IMR-90 (cell line): ENCODE measurements at regions not wholly inside any gene's neighbourhood (a gene's known extent, or its start where the extent isn't known, plus 50 kb on each side); places are given as distances from the start of the nearest gene placed in this dataset.

Source experiments
- ATAC-seq: fragments of 200-7000 bp; cut with Tn5 transposase; 2 replicates; pipeline ENCODE4 v1.9.1; 2020; ENCODE audit warnings: low read depth, mild to moderate bottlenecking, moderate library complexity
- BruUV-seq: library from RNA; stranded (reverse); fragments of 400-500 nt; replicated peaks from 2 replicates; lab custom pipeline; 2021; lab: Mats Ljungman, UMichigan
- CTCF ChIA-PET: fragments of 300-600 bp; formaldehyde crosslinking; extraction: SDS; loops from one replicate; lab custom pipeline; 2021; ENCODE audit warnings: antibody characterized with exemption; lab: Yijun Ruan, JAX
- POLR2A ChIA-PET: fragments of 300-600 bp; sonication (Branson Sonifier 250); formaldehyde crosslinking; loops from one replicate; lab custom pipeline; 2022; ENCODE audit warnings: antibody characterized with exemption; ENCODE audit not compliant: unreplicated experiment; lab: Charles Lee
- DNase-seq: peaks from one replicate; pipeline ENCODE4 v3.0.0; 2013
- H2AFZ ChIP-seq: replicated peaks from 2 replicates; pipeline ENCODE3; 2013; ENCODE audit warnings: low read length, mild to moderate bottlenecking; ENCODE audit not compliant: poor library complexity
- H2AK5ac ChIP-seq: 2 replicates; pipeline ENCODE4 v1.6.1; 2013; ENCODE audit warnings: low read depth, low read length, inconsistent platforms
- H2AK9ac ChIP-seq: replicated peaks from 2 replicates; pipeline ENCODE3; 2013; ENCODE audit warnings: mild to moderate bottlenecking, low read depth, low read length, moderate library complexity; ENCODE audit not compliant: poor library complexity
- H2BK120ac ChIP-seq: 2 replicates; pipeline ENCODE4 v1.6.1; 2013; ENCODE audit warnings: low read depth, low read length, inconsistent platforms
- H2BK15ac ChIP-seq: 3 replicates; pipeline ENCODE4 v1.6.1; 2013; ENCODE audit warnings: low read depth, low read length, inconsistent platforms
- H2BK20ac ChIP-seq: 2 replicates; pipeline ENCODE4 v1.6.1; 2013; ENCODE audit warnings: low read depth, mild to moderate bottlenecking, inconsistent platforms, low read length, moderate library complexity
- H2BK5ac ChIP-seq: 2 replicates; pipeline ENCODE4 v1.6.1; 2013; ENCODE audit warnings: mild to moderate bottlenecking, low read depth, low read length, inconsistent platforms; ENCODE audit not compliant: poor library complexity, severe bottlenecking
- H3K14ac ChIP-seq: replicated peaks from 2 replicates; pipeline ENCODE4 v1.6.1; 2013; ENCODE audit warnings: low read depth, low read length, inconsistent platforms
- H3K18ac ChIP-seq: 2 replicates; pipeline ENCODE4 v1.6.1; 2013; ENCODE audit warnings: low read depth, low read length, control low read depth
- H3K23ac ChIP-seq: 2 replicates; pipeline ENCODE4 v1.6.1; 2013; ENCODE audit warnings: low read depth, low read length, inconsistent platforms
- H3K27ac ChIP-seq: 2 replicates; pipeline ENCODE4 v1.5.1; 2013; ENCODE audit warnings: mild to moderate bottlenecking, control low read depth, low read length; ENCODE audit not compliant: insufficient read depth
- H3K27me3 ChIP-seq: 2 replicates; pipeline ENCODE4 v1.6.1; 2013; ENCODE audit warnings: low read length; ENCODE audit not compliant: control insufficient read depth, insufficient read depth
- H3K36me3 ChIP-seq: 2 replicates; pipeline ENCODE4 v1.6.1; 2013; ENCODE audit warnings: low read length, mixed read lengths; ENCODE audit not compliant: control insufficient read depth, insufficient read depth
- H3K4ac ChIP-seq: 2 replicates; pipeline ENCODE4 v1.6.1; 2013; ENCODE audit warnings: low read depth, low read length, inconsistent platforms
- H3K4me1 ChIP-seq: 2 replicates; pipeline ENCODE4 v1.6.1; 2013; ENCODE audit warnings: low read length, mixed read lengths; ENCODE audit not compliant: control insufficient read depth, insufficient read depth
- H3K4me2 ChIP-seq: 2 replicates; pipeline ENCODE4 v1.6.1; 2013; ENCODE audit warnings: low read depth, mild to moderate bottlenecking, control low read depth, low read length, moderate library complexity
- H3K4me3 ChIP-seq: 2 replicates; pipeline ENCODE4 v1.5.1; 2013; ENCODE audit warnings: low read depth, mild to moderate bottlenecking, control low read depth, low read length, moderate library complexity; ENCODE audit not compliant: insufficient read depth
- H3K56ac ChIP-seq: 2 replicates; pipeline ENCODE4 v1.6.1; 2013; ENCODE audit warnings: low read length, inconsistent platforms; ENCODE audit not compliant: insufficient read depth; ENCODE audit errors: extremely low read depth
- H3K79me1 ChIP-seq, 2 experiments: 2 replicates each; pipeline ENCODE4 v1.6.1; 2013; ENCODE audit warnings: low read length in 2 of 2, inconsistent platforms in 1 of 2, low read depth in 1 of 2
- H3K9ac ChIP-seq: 2 replicates; pipeline ENCODE4 v1.6.1; 2013; ENCODE audit warnings: low read depth, low read length, control low read depth
- H3K9me1 ChIP-seq: 2 replicates; pipeline ENCODE4 v1.6.1; 2013; ENCODE audit warnings: low read length, inconsistent platforms; ENCODE audit not compliant: insufficient read depth
- H3K9me3 ChIP-seq: 2 replicates; pipeline ENCODE4 v1.6.1; 2013; ENCODE audit warnings: low read length; ENCODE audit not compliant: control insufficient read depth, insufficient read depth
- H4K20me1 ChIP-seq: 2 replicates; pipeline ENCODE4 v1.6.1; 2013; ENCODE audit warnings: low read length, inconsistent platforms; ENCODE audit not compliant: insufficient read depth
- H4K5ac ChIP-seq: 2 replicates; pipeline ENCODE4 v1.6.1; 2013; ENCODE audit warnings: mild to moderate bottlenecking, low read depth, low read length, control low read depth
- H4K8ac ChIP-seq, 2 experiments: 2 replicates each; pipeline ENCODE4 v1.6.1; 2013; ENCODE audit warnings: low read depth in 2 of 2, low read length in 2 of 2, control low read depth in 1 of 2, inconsistent platforms in 1 of 2
- H4K91ac ChIP-seq: 2 replicates; pipeline ENCODE4 v1.6.1; 2013; ENCODE audit warnings: low read depth, low read length, inconsistent platforms; ENCODE audit not compliant: insufficient read depth
- BHLHE40 ChIP-seq: fragments of 150-350 bp; IDR thresholded peaks from 2 replicates; pipeline ENCODE4 v1.6.1; 2016; ENCODE audit warnings: mild to moderate bottlenecking, low read depth, low read length
- CEBPB ChIP-seq: IDR thresholded peaks from 2 replicates; pipeline ENCODE4 v1.6.1; 2012; ENCODE audit warnings: low read depth, low read length, improper control_type of control experiment
- CHD1 ChIP-seq: IDR thresholded peaks from 2 replicates; pipeline ENCODE4 v1.6.1; 2012; ENCODE audit warnings: low read depth, low read length, improper control_type of control experiment
- CTCF ChIP-seq: conservative IDR thresholded peaks from 2 replicates; pipeline ENCODE4 v1.5.1; 2012; ENCODE audit warnings: mild to moderate bottlenecking, low read depth, low read length, improper control_type of control experiment
- ELK1 ChIP-seq: fragments of 150-350 bp; IDR thresholded peaks from 2 replicates; pipeline ENCODE4 v1.6.1; 2016; ENCODE audit warnings: low read depth, mild to moderate bottlenecking, low read length, moderate library complexity, borderline replicate concordance
- FOS ChIP-seq: fragments of 150-350 bp; IDR thresholded peaks from 2 replicates; pipeline ENCODE4 v1.6.1; 2016; ENCODE audit warnings: low read depth, low read length
- MAFK ChIP-seq: IDR thresholded peaks from 2 replicates; pipeline ENCODE4 v1.6.1; 2012; ENCODE audit warnings: low read depth, low read length, improper control_type of control experiment
- MAZ ChIP-seq: IDR thresholded peaks from 2 replicates; pipeline ENCODE4 v1.6.1; 2012; ENCODE audit warnings: low read depth, mild to moderate bottlenecking, low read length, improper control_type of control experiment, moderate library complexity, borderline replicate concordance
- MXI1 ChIP-seq: IDR thresholded peaks from 2 replicates; pipeline ENCODE4 v1.6.1; 2012; ENCODE audit warnings: low read depth, mild to moderate bottlenecking, low read length, moderate library complexity, borderline replicate concordance
- NFE2L2 ChIP-seq: fragments of 150-350 bp; IDR thresholded peaks from 2 replicates; pipeline ENCODE4 v1.6.1; 2016; ENCODE audit warnings: low read depth, mild to moderate bottlenecking, low read length
- POLR2A ChIP-seq: IDR thresholded peaks from 2 replicates; pipeline ENCODE4 v1.6.1; 2012; ENCODE audit warnings: mild to moderate bottlenecking, low read depth, low read length
- RAD21 ChIP-seq: IDR thresholded peaks from 2 replicates; pipeline ENCODE4 v1.6.1; 2012; ENCODE audit warnings: low read length, improper control_type of control experiment
- RCOR1 ChIP-seq: IDR thresholded peaks from 2 replicates; pipeline ENCODE4 v1.6.1; 2012; ENCODE audit warnings: mild to moderate bottlenecking, low read length, improper control_type of control experiment; ENCODE audit not compliant: insufficient replicate concordance
- RFX5 ChIP-seq: IDR thresholded peaks from 2 replicates; pipeline ENCODE4 v1.8.0; 2012; ENCODE audit warnings: low read depth, mild to moderate bottlenecking, low read length, moderate library complexity
- SMC3 ChIP-seq: fragments of 150-350 bp; IDR thresholded peaks from 2 replicates; pipeline ENCODE4 v1.6.1; 2016; ENCODE audit warnings: low read depth, mild to moderate bottlenecking, antibody characterized with exemption, low read length, moderate library complexity
- USF2 ChIP-seq: fragments of 150-350 bp; IDR thresholded peaks from 2 replicates; pipeline ENCODE4 v1.6.1; 2017; ENCODE audit warnings: mild to moderate bottlenecking, antibody characterized with exemption, low read length, low read depth
- WGBS, 2 experiments: methylation state at CpG; one replicate each; pipeline versions ENCODE4 v1.1.5 to v1.1.7; 2013; ENCODE audit warnings: missing lambda C conversion rate in 2 of 2; ENCODE audit not compliant: insufficient read length in 1 of 2; ENCODE audit errors: extremely low coverage in 2 of 2; 5-methylcytosine and 5-hydroxymethylcytosine counted together
- dilution Hi-C: fragments of 300-500 bp; cut with HindIII; formaldehyde crosslinking; loops from one replicate; pipeline ENCODE4 v1.14.3; 2018; ENCODE audit warnings: low sequenced_read_pairs; ENCODE audit not compliant: unreplicated experiment
- in situ Hi-C: fragments of 300-500 bp; cut with MboI; formaldehyde crosslinking; loops from 3 replicates; pipeline ENCODE4 v1.14.3; 2019; ENCODE audit warnings: low sequenced_read_pairs, inconsistent platforms, mixed read lengths
- intact Hi-C: fragments of 100-400 bp; cut with micrococcal nuclease; formaldehyde crosslinking; loops from 2 replicates; pipeline ENCODE4 v1.10.0; 2022

GRCh38 chr10:4403638-4404252 lies 422.3 kb upstream of the AKR1E2 start:
- Histone ChIP-seq H3K4me1 (0 out of 2 replicates have a peak, but pooled peaks cover 1% of the 10 kb centered on the region), H4K8ac (no peak overlapping the region), H2AK5ac (no peak overlapping the region), H3K27me3 (no peaks in the 10 kb centered on the region), H2AK9ac (no peak overlapping the region), H3K9ac (no peak overlapping the region), H3K56ac (no peak overlapping the region), H3K9me1 (peaks cover 3% of the 10 kb centered on the region), H3K79me1 (no peaks in the 10 kb centered on the region), H2AFZ (no peak overlapping the region), H3K27ac (no peak overlapping the region), H3K4me3 (no peak overlapping the region), H3K18ac (no peak overlapping the region), H3K36me3 (no peaks in the 10 kb centered on the region), H4K20me1 (no peaks in the 10 kb centered on the region), H2BK120ac (no peak overlapping the region), H3K14ac (no peak overlapping the region), H2BK5ac (no peak overlapping the region), H3K4me2 (no peak overlapping the region), H2BK15ac (no peak overlapping the region), H3K23ac (no peak overlapping the region), H4K91ac (no peak overlapping the region), H4K5ac (no peak overlapping the region), H3K4ac (no peak overlapping the region), H2BK20ac (no peak overlapping the region), H3K9me3 (no peaks in the 10 kb centered on the region)
- ChIA-PET CTCF (no interaction called here), POLR2A (no interaction called here)
- intact Hi-C loops (no loop called here), in situ Hi-C loops (no loop called here), dilution Hi-C loops (no loop called here)
- TF ChIP-seq USF2, result no peak
- no peak for TF ChIP-seq CEBPB
- no peak for TF ChIP-seq BHLHE40
- no peak for TF ChIP-seq FOS
- no peak for TF ChIP-seq RCOR1
- no peak for TF ChIP-seq RFX5
- TF ChIP-seq POLR2A, result no peak
- TF ChIP-seq CTCF, result no peak
- TF ChIP-seq ELK1, result no peak
- no peak for TF ChIP-seq MAZ
- TF ChIP-seq MAFK, result no peak
- no peak for TF ChIP-seq RAD21
- no peak for TF ChIP-seq MXI1
- TF ChIP-seq CHD1, result no peak
- TF ChIP-seq SMC3, result no peak
- TF ChIP-seq NFE2L2, result no peak
- 93% methylated on average over 6 of the region's 24 CpGs; no CpG with 5 or more reads in 1 of the 2 experiments for WGBS, 2 experiments
- DNase-seq (no peak), ATAC-seq (no peak)
- no TSS peak for BruUV-seq
